Urothelium cell line (cell line): ENCODE measurements at regions not wholly inside any gene's neighbourhood (a gene's known extent, or its start where the extent isn't known, plus 50 kb on each side); places are given as distances from the start of the nearest gene placed in this dataset.
A peak's percentile ranks its signal among the peaks of the same experiment; 100 is the strongest.
"Not testable (repeated sequence)": the region's sequence is repeated elsewhere in the genome, so short reads cannot be mapped to it uniquely, and the experiment has no call there.

ENCODE experiments used
- DNase-seq: peaks from one replicate; pipeline ENCODE4 v3.0.0; 2011; ENCODE audit warnings: low spot score, mixed read lengths
- FAIRE-seq: peaks from 2 replicates; lab custom pipeline; 2011; peaks lifted over from hg19 to GRCh38; lab: Jason Lieb, UNC

GRCh38 chr5:5781335-5781734, 358.9 kb downstream of the ICE1 start:
- no peak for FAIRE-seq
- DNase-seq = no peak

GRCh38 chr5:5780253-5780652, 357.8 kb downstream of the ICE1 start:
- FAIRE-seq = no peak
- DNase-seq = no peak

GRCh38 chr5:5777013-5777412, 354.5 kb downstream of the ICE1 start:
- FAIRE-seq = no peak
- DNase-seq = no peak

- DNase-seq (no peak), FAIRE-seq (no peak)
Measured at GRCh38 chr5:5772202-5772601, 349.7 kb downstream of the ICE1 start.

GRCh38 chr5:5770825-5771224, 348.3 kb downstream of the ICE1 start:
- DNase-seq = no peak
- no peak for FAIRE-seq

GRCh38 chr5:5767286-5767928, 344.9 kb downstream of the ICE1 start:
- no peak for FAIRE-seq
- DNase-seq = no peak

- DNase-seq (no peak), FAIRE-seq (no peak)
Measured at GRCh38 chr5:5765066-5765850, 342.8 kb downstream of the ICE1 start.

- FAIRE-seq = no peak
- no peak for DNase-seq
Measured at GRCh38 chr5:5764246-5764645, 341.8 kb downstream of the ICE1 start.

GRCh38 chr5:5756762-5757161, 334.3 kb downstream of the ICE1 start:
- no peak for DNase-seq
- no peak for FAIRE-seq

GRCh38 chr5:5755888-5756287, 333.4 kb downstream of the ICE1 start:
- no peak for FAIRE-seq

GRCh38 chr5:5752844-5753243, 330.4 kb downstream of the ICE1 start:
- FAIRE-seq (no peak), DNase-seq (no peak)

More at GRCh38 chr5:5755888-5756287, 333.4 kb downstream of the ICE1 start:
- DNase-seq = no peak

- FAIRE-seq (no peak), DNase-seq (no peak)
Measured at GRCh38 chr5:5751987-5752386, 329.5 kb downstream of the ICE1 start.

GRCh38 chr5:5751498-5751897, 329.0 kb downstream of the ICE1 start:
- no peak for FAIRE-seq
- no peak for DNase-seq

- no peak for FAIRE-seq
- no peak for DNase-seq
Measured at GRCh38 chr5:5741418-5741817, 318.9 kb downstream of the ICE1 start.

- no peak for FAIRE-seq
Measured at GRCh38 chr5:5739490-5739945, 317.0 kb downstream of the ICE1 start.

GRCh38 chr5:5738797-5739489, 316.5 kb downstream of the ICE1 start:
- no peak for DNase-seq
- no peak for FAIRE-seq

More at GRCh38 chr5:5739490-5739945, 317.0 kb downstream of the ICE1 start:
- no peak for DNase-seq

- no peak for FAIRE-seq
- no peak for DNase-seq
Measured at GRCh38 chr5:5736007-5736406, 313.5 kb downstream of the ICE1 start.

- DNase-seq, FAIRE-seq: not testable (repeated sequence)
Measured at GRCh38 chr5:5733058-5733457, 310.6 kb downstream of the ICE1 start.

- FAIRE-seq (no peak), DNase-seq (no peak)
Measured at GRCh38 chr5:5726401-5726800, 303.9 kb downstream of the ICE1 start.

GRCh38 chr5:5721881-5722280, 299.4 kb downstream of the ICE1 start:
- FAIRE-seq (no peak), DNase-seq (no peak)

- DNase-seq = no peak
- FAIRE-seq = no peak
Measured at GRCh38 chr5:5719292-5719691, 296.8 kb downstream of the ICE1 start.

GRCh38 chr5:5716665-5717064, 294.2 kb downstream of the ICE1 start:
- FAIRE-seq (no peak), DNase-seq (peak; percentile 29)
